ENCODE measurements at regions not wholly inside any gene's neighbourhood (a gene's known extent, or its start where the extent isn't known, plus 50 kb on each side); places are given as distances from the start of the nearest gene placed in this dataset.
A peak's percentile ranks its signal among the peaks of the same experiment; 100 is the strongest.

DNA sequence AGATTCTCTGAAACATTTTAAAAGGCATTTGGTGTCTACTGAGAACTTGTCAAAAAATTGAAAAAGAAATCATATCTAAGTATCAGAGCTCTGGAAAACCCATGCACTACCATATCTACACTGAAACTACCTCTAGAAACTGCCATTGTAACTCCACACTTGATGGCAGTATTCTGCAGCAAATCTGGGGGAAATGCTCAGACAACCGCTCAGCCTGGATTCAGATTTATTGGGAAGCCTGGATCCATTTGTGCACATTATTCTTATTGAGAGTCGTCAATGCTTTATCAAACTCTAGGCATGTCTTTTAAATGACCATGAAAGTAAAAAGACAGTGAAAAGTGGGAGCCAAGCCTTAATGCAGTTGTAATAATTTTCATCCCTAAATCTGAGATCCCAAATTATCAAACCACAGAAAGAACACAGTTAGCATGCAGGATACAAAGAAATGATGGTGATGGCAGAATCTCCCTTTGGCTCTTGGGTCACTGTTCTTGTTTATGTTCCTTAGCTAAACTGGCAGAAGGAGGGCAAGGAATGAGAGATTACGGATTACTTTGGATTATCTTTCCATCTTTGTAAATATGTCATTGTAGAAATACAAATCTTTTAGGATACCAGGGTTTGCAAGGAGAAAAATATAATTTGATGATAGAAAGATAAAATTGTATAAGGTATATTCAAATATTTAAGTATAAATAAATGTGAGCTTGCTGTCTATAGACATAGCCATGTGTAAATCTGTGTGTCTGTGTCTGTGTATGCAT is 512.1 kb upstream of the SYT4 start:
- TF ChIP-seq CTCF (IDR thresholded peaks at IDR 0.05) (peak; percentile 57), ZFX (IDR thresholded peaks at IDR 0.05; ENCODE audit: borderline replicate concordance) (no peak)
